ENCODE measurements at regions not wholly inside any gene's neighbourhood (a gene's known extent, or its start where the extent isn't known, plus 50 kb on each side); places are given as distances from the start of the nearest gene placed in this dataset.
"Not testable (repeated sequence)": the region's sequence is repeated elsewhere in the genome, so short reads cannot be mapped to it uniquely, and the experiment has no call there.

DNA sequence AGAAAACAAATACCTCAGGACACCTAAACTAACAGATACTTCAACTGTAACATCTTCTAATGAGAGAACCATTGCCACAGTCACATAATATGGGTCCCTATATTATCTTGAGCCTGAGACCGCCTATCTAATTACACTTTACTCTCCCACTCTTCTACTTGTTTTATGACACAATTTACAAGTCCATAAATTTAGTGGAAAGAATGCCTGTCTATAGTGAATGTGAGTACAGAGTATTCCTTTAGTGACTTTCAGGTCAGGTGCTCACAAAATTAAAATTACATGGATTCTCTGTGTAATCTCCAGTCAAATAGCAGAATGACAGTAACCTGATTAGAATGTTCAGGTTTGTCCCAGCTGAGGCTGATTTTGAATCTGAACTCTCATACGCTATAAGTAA, 624.1 kb downstream of the PKHD1 start:
- ATAC-seq (no peak), DNase-seq (ENCODE audit: low spot score) (no peak)

DNA sequence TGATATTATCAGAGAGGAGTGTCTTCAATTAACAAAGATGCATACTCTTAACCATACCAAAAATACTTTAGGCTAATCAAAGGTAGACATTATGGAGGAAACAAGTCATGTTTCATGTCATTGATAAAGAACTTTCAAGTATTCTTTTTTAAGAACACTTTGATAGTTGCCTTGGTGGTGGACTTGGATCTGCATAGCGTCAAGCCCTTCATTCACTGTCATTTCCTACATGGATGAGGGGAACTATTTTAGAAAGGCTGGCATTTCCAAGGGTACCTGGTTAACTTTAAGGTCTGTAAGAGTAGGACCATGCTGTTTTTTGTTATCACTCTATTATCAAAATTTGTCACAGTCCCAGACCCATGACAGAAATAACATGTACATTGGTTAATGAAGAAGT, 622.5 kb downstream of the PKHD1 start:
- no peak for DNase-seq (ENCODE audit: low spot score)
- no peak for ATAC-seq

DNA sequence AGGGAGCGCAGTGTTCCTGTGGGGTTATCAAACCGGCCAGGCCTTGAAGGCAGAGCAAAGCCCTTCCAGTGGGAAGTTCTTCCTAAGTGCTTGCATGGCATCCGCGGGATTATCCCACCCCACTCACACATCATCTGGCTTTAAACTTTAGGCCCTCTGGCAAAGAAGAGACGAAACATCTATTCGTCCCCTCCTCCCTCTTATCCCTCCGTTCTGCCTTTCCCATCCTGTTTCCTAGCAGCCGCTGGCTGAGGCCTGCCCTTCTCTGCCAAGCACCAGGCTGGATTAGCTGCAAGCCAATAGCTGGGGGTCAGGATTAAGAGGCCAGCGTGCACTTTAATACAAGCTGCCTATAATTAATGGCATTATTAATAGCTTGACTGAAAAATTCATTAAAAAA, 621.0 kb downstream of the PKHD1 start:
- ATAC-seq: no peak

DNA sequence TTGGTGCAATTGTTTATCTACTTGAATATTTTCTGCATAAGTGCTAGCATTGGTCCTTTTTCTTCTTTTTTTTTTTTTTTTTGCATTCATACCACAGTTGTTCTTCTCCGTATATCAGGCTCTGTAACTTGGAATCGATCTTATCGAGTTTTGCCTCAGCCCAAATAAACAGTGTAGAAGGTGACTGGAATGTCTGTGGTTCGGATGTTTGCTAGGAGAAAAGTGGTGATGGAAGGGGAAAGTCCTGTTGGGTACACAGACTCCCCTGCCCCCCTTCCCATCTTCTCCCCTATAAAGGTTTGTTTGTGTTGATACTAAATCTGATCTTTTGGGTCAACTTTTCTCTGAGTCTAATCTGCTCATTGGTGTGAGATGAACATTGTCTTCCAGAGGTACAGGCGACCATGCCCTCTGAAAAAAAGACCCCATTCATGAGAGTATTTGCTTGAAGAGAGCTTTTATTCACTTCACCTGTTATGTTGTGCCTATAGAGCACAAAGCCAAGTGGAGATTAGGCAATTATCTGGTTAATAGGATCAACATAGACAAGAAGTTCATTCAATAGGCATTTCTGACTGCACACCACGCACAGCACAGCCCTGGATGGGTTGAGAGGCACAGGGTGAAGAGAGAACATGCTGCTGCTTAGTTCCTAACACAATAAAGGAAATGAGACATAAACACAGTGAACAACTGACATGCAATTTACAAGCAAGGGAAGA, 620.0 kb downstream of the PKHD1 start:
- ATAC-seq (no peak), DNase-seq (ENCODE audit: low spot score) (no peak)

More for the DNA sequence above, 621.0 kb downstream of the PKHD1 start:
- no peak for DNase-seq (ENCODE audit: low spot score)

DNA sequence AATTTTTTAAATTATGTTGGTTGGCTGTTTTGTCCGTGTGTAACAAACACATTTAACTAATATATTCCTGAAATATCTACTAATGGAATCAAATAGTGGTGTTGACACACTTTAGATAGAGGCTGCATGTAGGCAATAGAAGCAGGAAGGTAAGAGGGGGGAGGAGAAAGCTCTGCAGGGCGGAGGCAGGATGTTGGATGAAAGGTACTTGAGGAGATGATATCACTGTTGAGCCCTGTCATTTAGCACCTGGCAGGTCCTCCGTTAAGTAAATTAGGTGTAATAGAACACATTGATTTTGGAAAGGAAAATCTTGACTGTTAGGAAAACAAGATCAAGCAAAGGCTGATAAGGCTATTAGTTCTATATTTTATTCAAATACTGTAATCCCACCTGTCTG, 618.7 kb downstream of the PKHD1 start:
- ATAC-seq: no peak
- no peak for DNase-seq (ENCODE audit: low spot score)

DNA sequence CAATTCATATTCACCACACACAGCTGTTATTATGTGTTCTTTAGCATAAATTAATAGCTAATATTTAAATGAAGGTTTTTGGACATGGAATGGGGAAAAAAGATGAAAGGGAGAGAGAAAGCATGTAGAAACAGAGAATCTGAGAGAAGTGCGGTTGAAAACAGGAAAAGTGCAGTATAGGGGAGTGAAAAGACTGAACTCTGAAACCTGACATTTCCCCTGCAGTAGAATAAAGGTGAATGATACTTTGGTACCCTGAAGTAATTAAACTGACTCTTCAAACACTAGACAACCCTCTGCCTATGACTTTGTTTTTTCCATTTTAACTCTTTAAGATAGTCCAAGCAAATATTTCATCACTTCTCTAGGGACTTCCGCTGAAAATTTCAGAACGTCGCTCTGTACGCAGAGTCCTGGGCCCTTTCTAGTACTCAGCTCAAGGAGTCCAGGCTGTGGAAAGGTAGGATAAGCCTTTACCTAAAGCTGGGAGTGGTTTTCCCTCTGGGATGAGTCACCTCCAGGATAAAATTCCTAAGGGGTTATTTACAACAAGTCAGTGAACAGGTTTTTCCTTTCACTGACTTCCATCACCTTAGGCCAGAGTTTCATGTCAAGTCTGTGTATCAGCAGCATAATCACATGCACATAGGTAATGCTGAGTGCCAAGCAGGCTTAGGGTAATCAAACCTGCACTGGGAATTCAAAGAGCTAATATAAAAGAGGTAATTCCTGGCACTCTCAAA, 614.5 kb downstream of the PKHD1 start:
- DNase-seq (ENCODE audit: low spot score): no peak
- ATAC-seq: no peak

DNA sequence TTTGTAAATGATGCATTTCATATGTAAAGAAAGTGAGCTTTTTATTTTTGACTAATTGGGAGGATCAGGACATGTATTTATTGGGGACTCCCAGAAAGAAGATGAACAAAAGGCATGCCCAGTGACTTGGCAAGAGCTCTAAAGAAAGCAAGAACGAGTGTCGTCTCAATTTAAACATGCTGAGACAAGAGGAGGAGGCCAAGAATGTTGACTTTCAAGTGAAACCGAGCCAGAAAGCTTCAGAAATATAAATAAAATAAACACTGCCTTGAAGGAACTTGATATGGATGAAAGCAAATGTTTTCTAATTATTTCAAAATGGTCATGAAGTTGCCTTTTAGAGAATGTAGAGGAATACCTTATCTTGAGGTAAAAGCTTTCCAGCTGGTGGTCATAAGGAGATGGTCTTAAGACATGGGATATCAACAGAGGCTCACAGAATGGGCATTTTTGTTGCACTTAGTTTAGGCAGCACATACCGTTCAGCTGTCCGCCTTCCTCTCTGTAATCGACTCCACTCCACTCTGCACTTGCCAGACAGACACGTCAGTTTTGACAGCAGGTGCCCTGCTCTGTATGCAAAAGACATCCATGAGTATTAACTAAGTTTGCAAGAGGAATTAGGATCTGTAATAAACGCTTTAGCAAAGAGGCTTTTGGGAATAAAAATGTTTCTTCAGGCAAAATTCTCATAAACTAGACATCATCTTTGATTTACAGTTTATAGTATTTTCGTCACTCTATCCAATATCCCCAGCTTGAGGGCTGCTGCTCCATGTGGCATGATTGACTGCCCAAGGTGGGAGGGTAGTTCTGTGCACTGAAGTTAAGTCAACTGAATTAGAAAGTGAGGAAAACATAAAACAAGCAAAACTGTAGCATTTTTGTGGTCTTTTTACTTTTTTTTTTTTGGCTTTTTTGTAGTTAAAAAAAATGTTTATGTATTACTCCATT, 613.1 kb downstream of the PKHD1 start:
- ATAC-seq (no peak), DNase-seq (ENCODE audit: low spot score) (no peak)

DNA sequence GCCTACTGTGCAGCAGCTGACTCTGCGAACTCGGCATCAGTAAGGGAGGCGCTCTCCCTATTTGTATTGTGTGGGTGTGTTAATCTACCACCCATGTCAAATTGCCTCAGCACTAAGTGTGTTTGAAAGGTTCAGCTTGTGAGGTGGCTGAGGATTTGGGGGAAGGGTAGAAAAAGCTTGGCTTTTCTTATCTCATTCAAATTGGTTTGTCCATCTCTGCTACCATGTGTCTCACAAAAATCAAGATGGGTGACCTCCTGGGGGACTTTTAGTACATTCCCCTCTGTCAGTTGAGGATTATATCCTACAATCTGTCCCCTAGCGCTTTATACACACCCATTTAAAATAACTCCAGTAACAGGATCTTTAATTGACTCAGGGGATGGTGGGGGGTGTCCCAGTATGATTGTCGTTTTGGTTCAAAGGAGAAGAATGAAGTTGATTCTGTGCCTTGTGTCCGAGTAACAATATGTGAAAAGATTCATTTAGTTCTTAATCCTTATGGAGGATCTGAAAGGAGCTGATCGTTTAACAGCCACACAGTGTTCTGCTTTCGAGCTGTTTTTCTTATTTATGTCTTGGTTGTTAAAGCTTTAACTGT, 609.6 kb downstream of the PKHD1 start:
- ATAC-seq: no peak
- no peak for DNase-seq (ENCODE audit: low spot score)

DNA sequence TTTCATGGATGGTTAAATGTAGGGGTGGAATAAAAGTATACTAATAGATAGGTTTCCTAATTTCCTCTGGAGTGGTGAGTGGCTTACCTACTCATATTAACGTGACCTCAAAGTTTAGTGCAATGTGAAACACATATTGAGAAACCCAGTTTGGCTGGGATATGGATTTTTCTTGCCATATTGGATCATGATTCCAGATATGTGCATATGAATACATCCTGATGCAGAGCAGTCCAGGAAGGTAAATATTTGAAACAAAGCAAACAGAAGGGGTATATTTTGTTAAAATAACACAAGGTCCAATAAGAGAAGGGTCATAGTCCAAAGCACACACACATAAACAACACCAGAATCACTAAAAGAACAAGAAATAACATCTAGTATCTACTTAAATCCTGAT, 608.1 kb downstream of the PKHD1 start:
- ATAC-seq (peak; percentile 93), DNase-seq (ENCODE audit: low spot score) (no peak)

DNA sequence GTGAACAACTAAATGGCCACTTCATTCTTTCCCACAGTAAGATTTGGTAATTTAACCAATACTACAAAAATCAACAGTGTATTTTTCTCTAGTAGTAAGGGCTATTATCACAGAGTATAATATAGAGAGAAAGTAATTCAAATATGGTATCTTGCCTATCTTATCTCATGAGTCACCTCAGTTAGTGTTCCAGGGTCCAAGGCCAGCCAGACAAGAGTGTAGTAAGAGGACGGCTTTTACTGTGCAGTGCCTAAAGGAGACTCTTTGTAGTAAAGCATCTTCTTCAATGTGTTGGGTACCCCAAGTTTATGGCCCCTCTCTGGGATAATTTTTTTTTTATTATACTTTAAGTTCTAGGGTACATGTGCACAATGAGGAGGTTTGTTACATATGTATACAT, 607.4 kb downstream of the PKHD1 start:
- ATAC-seq (peak; percentile 34), DNase-seq (ENCODE audit: low spot score) (no peak)

DNA sequence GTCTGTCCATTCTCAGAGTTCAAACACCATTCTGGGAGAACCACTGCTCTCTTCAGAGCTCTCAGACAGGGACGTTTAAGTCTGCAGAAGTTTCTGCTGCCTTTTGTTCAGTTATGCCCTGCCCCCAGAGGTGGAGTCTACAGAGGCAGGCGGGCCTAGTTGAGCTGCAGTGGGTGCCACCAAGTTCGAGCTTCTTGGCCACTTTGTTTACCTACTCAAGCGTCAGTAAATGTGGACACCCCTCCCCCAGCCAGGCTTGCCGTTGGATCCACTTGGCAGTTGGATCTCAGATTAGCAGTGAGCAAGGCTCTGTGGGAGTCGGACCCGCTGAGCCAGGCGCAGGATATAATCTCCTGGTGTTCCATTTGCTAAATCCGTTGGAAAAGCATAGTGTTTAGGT, 601.5 kb downstream of the PKHD1 start:
- not testable (repeated sequence) for DNase-seq (ENCODE audit: low spot score); ATAC-seq

DNA sequence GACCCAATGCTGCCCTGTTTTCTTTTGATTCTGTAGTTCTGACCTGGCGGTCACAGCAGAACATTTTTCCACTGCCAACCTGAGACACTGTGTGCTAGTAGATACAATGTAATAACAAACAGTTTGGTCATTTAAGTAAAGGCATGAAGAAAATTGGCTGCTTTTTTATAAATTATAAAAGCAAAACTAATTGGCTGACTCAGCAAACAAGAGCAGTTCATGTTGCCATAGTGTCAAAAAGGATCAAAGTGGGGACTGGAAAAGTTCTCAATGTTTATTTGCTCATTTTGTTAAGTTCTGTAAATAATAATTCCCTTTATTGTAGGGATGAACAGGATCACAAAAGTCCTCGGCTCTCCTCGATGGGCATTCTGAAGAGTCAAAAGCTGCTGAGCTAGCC, 599.5 kb downstream of the PKHD1 start:
- no peak for DNase-seq (ENCODE audit: low spot score)
- peak; percentile 46 for ATAC-seq

DNA sequence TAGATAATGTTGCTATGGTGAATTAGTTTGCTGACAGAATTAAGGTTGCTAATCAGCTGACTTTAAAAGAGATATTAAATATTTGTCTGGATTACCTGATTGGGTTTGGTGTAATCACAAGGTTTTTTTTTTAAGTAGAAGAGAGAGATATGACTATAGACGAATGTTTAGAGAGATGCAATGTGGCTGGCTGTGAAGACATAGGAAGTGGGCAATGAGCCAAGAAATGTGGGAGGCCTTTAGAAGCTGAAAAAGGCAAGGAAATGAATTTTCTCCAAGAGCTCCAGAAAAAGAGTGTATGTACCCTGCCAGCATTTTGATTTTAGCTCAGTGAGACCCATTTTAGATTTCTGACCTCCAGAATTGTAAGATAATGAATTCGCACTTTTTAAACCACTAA, 598.3 kb downstream of the PKHD1 start:
- ATAC-seq (no peak), DNase-seq (ENCODE audit: low spot score) (no peak)

DNA sequence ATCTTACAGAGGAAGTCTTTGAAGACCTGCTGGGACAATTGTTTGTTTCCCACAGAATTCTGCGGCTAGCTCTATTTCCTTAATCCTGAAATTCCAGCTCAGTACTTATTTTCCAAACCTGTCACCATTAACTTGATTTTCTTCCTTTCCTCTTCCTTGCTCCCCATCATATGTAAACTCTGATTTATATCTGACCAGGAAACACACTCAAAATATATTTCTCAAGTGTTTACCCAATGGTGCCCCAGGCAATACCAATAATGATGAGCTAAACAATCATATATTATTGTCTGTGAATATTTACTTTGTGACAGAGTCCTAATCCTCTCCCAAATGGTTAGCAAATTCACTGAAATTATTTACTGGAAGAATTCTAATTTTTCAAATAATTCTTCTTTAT, 597.3 kb downstream of the PKHD1 start:
- ATAC-seq (no peak), DNase-seq (ENCODE audit: low spot score) (no peak)

DNA sequence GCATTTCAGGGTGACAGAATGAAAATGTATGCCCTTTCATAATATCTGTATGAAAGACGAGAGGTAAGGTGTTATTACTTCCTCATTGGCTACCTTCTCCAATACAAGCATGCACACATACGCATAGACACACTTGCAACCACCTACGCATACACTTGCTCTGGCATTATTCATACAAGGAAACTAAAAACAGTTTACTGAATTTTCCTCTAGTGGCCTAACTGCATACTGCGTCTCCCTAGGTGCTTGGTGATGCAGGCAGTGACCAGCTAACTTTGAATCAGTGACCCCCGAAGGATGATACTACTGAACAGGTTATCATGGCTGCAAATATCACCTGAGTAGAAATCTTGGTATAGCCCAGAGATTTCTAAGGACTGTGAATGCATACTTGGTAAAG, 593.1 kb downstream of the PKHD1 start:
- DNase-seq (ENCODE audit: low spot score) (no peak), ATAC-seq (no peak)

DNA sequence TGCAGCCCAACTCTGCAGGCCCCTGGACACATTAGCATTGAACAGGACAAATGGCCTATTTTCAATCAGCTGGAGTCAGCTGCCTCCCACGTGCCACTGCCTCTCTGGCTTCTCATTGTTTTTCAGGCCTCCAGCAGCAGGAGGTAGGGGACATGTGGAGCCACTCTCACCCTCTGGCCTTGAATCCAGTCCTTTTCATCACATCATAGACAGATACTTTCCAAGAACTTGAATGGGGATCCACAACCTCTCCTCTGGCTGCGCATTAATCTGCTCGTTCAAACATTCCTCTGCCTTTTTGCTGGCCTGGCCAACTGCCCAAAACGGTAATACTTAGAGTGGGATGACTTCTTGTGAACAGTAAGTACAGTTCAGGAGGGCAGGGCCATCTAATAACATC, 592.3 kb downstream of the PKHD1 start:
- ATAC-seq: peak; percentile 73
- DNase-seq (ENCODE audit: low spot score): peak; percentile 50

DNA sequence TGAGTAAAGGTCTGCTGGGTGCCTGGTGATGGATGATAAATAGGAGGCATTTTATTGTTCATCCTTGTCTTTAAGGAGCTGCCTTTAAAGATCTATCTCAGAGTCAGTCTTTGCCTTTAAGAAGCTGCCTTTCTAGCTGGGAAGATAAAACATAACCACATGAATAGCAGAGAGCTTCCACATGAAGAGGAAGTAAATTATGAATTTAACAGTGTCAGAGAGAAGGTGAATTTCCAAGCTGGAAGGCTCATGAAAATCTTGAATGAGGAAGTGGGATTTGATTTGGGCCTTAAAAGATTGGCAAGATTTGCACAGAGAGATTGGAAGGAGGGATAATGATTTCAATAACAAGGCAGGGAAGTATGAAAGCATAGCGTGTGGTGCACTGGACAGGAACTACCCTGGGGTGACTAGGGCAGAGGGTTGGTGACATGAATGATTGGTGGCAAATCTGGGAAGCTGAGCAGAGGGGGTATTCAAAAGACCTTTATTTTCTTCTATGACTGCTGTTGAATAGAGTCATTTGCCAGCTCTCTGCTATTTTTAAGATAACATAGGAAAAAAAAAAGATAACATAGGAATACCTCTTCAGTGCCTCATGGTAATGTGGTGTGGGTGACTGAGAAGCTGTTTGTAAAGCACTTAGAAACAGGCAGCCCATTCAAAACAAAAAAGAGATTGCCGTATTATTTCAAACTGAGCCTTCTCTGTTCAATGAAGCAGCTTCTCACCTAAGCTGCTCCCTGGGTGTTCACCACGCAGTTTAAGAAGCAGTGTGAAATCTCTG, 591.6 kb downstream of the PKHD1 start:
- no peak for ATAC-seq
- no peak for DNase-seq (ENCODE audit: low spot score)

DNA sequence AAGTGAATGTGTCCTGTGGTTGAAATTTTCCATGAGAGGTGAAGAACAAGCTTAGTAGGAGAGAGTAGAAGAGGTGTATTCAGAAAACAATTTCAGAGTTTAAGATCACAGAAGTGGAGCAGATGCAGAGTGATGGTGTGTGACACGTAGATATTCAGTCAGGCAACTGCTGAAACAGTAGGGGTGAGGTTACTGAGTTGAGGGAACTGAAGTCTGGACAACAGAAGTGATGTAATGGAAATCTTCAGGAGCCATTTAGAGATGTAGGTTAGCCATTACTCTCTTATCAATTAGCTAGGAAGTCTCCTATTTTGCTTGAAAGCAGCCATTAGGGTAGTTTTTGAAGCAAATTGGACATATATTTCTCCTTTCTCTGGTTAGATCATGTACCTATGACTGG, 584.4 kb downstream of the PKHD1 start:
- DNase-seq (ENCODE audit: low spot score) (no peak), ATAC-seq (no peak)

DNA sequence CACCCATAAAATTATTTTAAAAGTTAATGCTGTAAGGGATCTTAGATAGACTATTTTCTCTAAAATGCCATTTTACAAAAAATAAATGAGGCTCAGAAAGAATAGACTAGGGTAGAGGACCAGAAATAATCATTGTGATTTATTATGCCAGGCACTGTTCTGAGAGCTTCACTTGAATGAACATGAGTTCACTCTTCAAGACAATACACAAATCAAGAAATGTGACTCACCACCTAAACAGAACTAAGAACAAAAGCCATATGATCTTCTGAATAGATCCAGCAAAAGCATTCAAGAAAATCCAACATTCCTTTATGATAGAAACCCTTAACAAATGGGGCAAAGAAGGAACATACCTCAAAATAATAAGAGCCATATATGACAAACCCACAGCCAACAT, 582.0 kb downstream of the PKHD1 start:
- DNase-seq (ENCODE audit: low spot score): no peak
- ATAC-seq: no peak

DNA sequence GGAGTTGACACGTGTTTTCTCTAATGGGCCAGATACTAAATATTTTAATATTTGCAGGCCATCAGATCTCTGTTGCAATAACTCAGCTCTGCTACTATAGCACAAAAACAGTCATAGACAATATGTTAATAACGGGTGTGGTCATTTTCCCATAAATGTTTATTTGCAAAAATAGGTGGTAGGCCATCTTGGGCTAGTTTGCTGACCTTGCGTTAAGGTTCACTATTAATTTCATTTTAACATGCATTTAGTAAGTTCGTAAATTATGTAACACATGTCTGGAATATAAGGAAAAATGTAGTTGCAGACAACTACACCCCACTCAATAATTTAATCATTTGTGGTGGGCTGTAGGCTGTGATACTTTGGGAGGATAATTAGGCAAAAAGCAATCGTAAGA, 577.8 kb downstream of the PKHD1 start:
- DNase-seq (ENCODE audit: low spot score) (no peak), ATAC-seq (no peak)

All from left lobe of liver (tissue), 2 donors.